ENCODE measurements at regions not wholly inside any gene's neighbourhood (a gene's known extent, or its start where the extent isn't known, plus 50 kb on each side); places are given as distances from the start of the nearest gene placed in this dataset.

DNA sequence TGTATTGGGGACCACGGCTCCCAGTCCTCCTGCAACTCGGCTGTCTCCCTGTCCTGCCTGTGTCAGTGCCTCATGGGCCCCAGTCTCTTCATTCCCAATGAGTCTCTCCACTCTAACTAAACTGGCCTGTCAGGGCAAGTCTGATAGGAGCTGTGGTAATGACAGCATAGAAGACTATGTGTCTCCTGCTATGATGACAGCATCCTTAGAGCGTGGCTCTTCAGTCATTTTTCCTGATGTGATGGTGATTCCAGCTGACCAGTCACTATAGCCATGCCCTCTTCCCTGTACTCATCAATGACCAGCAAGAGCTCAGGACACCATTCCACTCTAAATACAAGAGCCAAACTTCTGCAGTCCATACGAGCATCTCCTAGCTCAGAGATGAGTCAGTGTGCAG lies 339.8 kb downstream of the PCNX1 start:
- TF ChIP-seq, protein P1, sequence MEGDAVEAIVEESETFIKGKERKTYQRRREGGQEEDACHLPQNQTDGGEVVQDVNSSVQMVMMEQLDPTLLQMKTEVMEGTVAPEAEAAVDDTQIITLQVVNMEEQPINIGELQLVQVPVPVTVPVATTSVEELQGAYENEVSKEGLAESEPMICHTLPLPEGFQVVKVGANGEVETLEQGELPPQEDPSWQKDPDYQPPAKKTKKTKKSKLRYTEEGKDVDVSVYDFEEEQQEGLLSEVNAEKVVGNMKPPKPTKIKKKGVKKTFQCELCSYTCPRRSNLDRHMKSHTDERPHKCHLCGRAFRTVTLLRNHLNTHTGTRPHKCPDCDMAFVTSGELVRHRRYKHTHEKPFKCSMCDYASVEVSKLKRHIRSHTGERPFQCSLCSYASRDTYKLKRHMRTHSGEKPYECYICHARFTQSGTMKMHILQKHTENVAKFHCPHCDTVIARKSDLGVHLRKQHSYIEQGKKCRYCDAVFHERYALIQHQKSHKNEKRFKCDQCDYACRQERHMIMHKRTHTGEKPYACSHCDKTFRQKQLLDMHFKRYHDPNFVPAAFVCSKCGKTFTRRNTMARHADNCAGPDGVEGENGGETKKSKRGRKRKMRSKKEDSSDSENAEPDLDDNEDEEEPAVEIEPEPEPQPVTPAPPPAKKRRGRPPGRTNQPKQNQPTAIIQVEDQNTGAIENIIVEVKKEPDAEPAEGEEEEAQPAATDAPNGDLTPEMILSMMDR (IDR thresholded peaks at IDR 0.05; ENCODE audit: low read depth, low read length): no peak
- TF ChIP-seq POLR2A (IDR thresholded peaks at IDR 0.05; ENCODE audit: extremely low read depth, insufficient read length): no peak
- TF ChIP-seq, protein P2, sequence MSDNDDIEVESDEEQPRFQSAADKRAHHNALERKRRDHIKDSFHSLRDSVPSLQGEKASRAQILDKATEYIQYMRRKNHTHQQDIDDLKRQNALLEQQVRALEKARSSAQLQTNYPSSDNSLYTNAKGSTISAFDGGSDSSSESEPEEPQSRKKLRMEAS (IDR thresholded peaks at IDR 0.05; ENCODE audit: low read depth, low read length): no peak

All from NB4 (cell line).